CD14-positive monocyte (primary cell): ENCODE measurements at regions not wholly inside any gene's neighbourhood (a gene's known extent, or its start where the extent isn't known, plus 50 kb on each side); places are given as distances from the start of the nearest gene placed in this dataset.

Experiments used
- DNase-seq, 3 donors: peaks; one replicate each; pipeline ENCODE4 v3.0.0-alpha.2; 2011 to 2022
- H2AFZ ChIP-seq: 2 replicates; pipeline ENCODE4 v1.6.0; 2012; ENCODE audit warnings: mild to moderate bottlenecking, low read depth, low read length, inconsistent platforms; ENCODE audit not compliant: insufficient read depth, poor library complexity, severe bottlenecking
- H3K27ac ChIP-seq, 2 donors: 1 replicate in 1 of 2; 2 replicates in 1 of 2; pipeline ENCODE4 v1.5.1; 2012 to 2013; ENCODE audit warnings: low read length in 2 of 2, control low read depth in 1 of 2, inconsistent platforms in 1 of 2, low read depth in 1 of 2, mild to moderate bottlenecking in 1 of 2
- H3K27me3 ChIP-seq, 2 donors: one replicate each; pipeline versions ENCODE4 v1.6.0 to v1.6.1; 2011 to 2013; ENCODE audit warnings: low read length in 2 of 2; ENCODE audit not compliant: control insufficient read depth in 2 of 2, insufficient read depth in 2 of 2
- H3K36me3 ChIP-seq, 2 donors: replicated peaks in 1 of 2; 1 replicate in 1 of 2; 2 replicates in 1 of 2; pipeline versions ENCODE4 v1.5.1 to v1.6.1; 2012 to 2013; ENCODE audit warnings: low read length in 2 of 2, control low read depth in 1 of 2, inconsistent platforms in 1 of 2, mild to moderate bottlenecking in 1 of 2; ENCODE audit not compliant: insufficient read depth in 2 of 2, control insufficient read depth in 1 of 2
- H3K4me1 ChIP-seq, 2 donors: 1 replicate in 1 of 2; 2 replicates in 1 of 2; pipeline versions ENCODE4 v1.5.1 to v1.6.1; 2012 to 2013; ENCODE audit warnings: low read length in 2 of 2, control low read depth in 1 of 2, inconsistent platforms in 1 of 2, mild to moderate bottlenecking in 1 of 2, moderate library complexity in 1 of 2; ENCODE audit not compliant: insufficient read depth in 2 of 2, control insufficient read depth in 1 of 2
- H3K4me2 ChIP-seq: replicated peaks from 2 replicates; pipeline ENCODE3; 2012; ENCODE audit warnings: low read length, moderate library complexity, mild to moderate bottlenecking; ENCODE audit not compliant: poor library complexity, severe bottlenecking; ENCODE audit errors: extremely low read depth
- H3K4me3 ChIP-seq, 3 experiments: fragments of 200-600 bp in 1 of 3; sonication (generic) in 1 of 3; replicated peaks in 1 of 3; 1 replicate in 2 of 3; 2 replicates in 1 of 3; pipeline ENCODE4 v1.5.1; 2011 to 2013; ENCODE audit warnings: low read length in 3 of 3, mild to moderate bottlenecking in 3 of 3, control low read depth in 2 of 3, low read depth in 2 of 3, inconsistent platforms in 1 of 3, moderate library complexity in 1 of 3
- H3K79me2 ChIP-seq: 2 replicates; pipeline ENCODE4 v1.6.0; 2012; ENCODE audit warnings: mild to moderate bottlenecking, control low read depth, inconsistent platforms, low read length, moderate library complexity; ENCODE audit not compliant: insufficient read depth
- H3K9ac ChIP-seq: 2 replicates; pipeline ENCODE4 v1.6.0; 2017; ENCODE audit warnings: low read length, mild to moderate bottlenecking; ENCODE audit not compliant: insufficient read depth, poor library complexity, severe bottlenecking
- H3K9me3 ChIP-seq, 2 donors: replicated peaks in 1 of 2; 1 replicate in 1 of 2; 2 replicates in 1 of 2; pipeline versions ENCODE4 v1.5.1 to v1.6.1; 2012 to 2013; ENCODE audit warnings: low read length in 2 of 2, control low read depth in 1 of 2; ENCODE audit not compliant: control insufficient read depth in 1 of 2, insufficient read depth in 1 of 2
- H4K20me1 ChIP-seq: 2 replicates; pipeline ENCODE4 v1.6.0; 2012; ENCODE audit warnings: mild to moderate bottlenecking, low read length, control low read depth, moderate library complexity; ENCODE audit not compliant: insufficient read depth
- H3K27ac Mint-ChIP-seq, 7 donors: one replicate each; pipeline ENCODE4 v1.8.0; 2020; ENCODE audit warnings: mild to moderate bottlenecking in 7 of 7, mixed read lengths in 7 of 7, moderate library complexity in 6 of 7, inconsistent platforms in 2 of 7
- H3K27me3 Mint-ChIP-seq, 3 donors: one replicate each; pipeline ENCODE4 v1.8.0; 2021 to 2022; ENCODE audit warnings: low read depth in 3 of 3, mild to moderate bottlenecking in 3 of 3, mixed read lengths in 3 of 3, moderate library complexity in 3 of 3, inconsistent platforms in 1 of 3
- H3K36me3 Mint-ChIP-seq, 2 donors: one replicate each; pipeline ENCODE4 v1.8.0; 2020; ENCODE audit warnings: mixed read lengths in 2 of 2, inconsistent platforms in 1 of 2, mild to moderate bottlenecking in 1 of 2
- H3K4me1 Mint-ChIP-seq: one replicate; pipeline ENCODE4 v1.8.0; 2020; ENCODE audit warnings: mild to moderate bottlenecking, mixed read lengths
- H3K4me3 Mint-ChIP-seq, 2 donors: one replicate each; pipeline ENCODE4 v1.8.0; 2020; ENCODE audit warnings: mild to moderate bottlenecking in 2 of 2, mixed read lengths in 2 of 2, moderate library complexity in 1 of 2
- H3K9me3 Mint-ChIP-seq, 7 donors: one replicate each; pipeline ENCODE4 v1.8.0; 2020 to 2022; ENCODE audit warnings: mixed read lengths in 7 of 7, mild to moderate bottlenecking in 6 of 7, moderate library complexity in 6 of 7, inconsistent platforms in 2 of 7
- WGBS: methylation state at CpG from one replicate; pipeline ENCODE4 v1.1.5; 2013; ENCODE audit warnings: missing lambda C conversion rate; ENCODE audit not compliant: insufficient coverage; 5-methylcytosine and 5-hydroxymethylcytosine counted together
- intact Hi-C, 2 donors: fragments of 100-400 bp; cut with micrococcal nuclease; formaldehyde crosslinking; loops; one replicate each; pipeline versions ENCODE4 v1.15.0 to v1.15.1; 2023
- TF ChIP-seq, protein P1 (sequence below): fragments of 200-600 bp; IDR thresholded peaks from one replicate; pipeline ENCODE4 v1.8.0; 2022; ENCODE audit warnings: antibody characterized with exemption, mild to moderate bottlenecking

DNA sequence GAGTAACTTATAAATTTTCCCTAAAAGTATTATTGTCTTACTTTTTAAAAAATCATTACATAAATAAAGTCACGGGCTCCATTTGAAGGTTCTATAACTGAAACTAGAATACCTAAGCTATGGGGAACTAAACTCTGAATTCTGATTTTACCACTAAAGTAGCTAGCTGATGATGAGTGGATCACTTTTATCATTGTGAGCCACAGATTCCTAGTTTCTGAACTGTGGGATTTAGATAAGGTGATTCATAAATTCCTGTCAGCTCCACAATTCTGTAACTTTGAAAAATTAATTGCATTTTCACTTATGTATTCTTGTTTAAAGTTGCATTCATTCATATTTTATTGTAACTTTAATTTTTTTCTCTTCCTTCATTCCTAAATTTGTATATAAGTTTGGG is 540.9 kb downstream of the GBA3 start:
- H2AFZ ChIP-seq, result no peak overlapping the region
- no peak overlapping the region for H3K9ac ChIP-seq
- no peaks in the 10 kb centered on the region for H3K27me3 ChIP-seq
- H3K27me3 Mint-ChIP-seq, result no peaks in the 10 kb centered on the region
- TF ChIP-seq, protein P1, sequence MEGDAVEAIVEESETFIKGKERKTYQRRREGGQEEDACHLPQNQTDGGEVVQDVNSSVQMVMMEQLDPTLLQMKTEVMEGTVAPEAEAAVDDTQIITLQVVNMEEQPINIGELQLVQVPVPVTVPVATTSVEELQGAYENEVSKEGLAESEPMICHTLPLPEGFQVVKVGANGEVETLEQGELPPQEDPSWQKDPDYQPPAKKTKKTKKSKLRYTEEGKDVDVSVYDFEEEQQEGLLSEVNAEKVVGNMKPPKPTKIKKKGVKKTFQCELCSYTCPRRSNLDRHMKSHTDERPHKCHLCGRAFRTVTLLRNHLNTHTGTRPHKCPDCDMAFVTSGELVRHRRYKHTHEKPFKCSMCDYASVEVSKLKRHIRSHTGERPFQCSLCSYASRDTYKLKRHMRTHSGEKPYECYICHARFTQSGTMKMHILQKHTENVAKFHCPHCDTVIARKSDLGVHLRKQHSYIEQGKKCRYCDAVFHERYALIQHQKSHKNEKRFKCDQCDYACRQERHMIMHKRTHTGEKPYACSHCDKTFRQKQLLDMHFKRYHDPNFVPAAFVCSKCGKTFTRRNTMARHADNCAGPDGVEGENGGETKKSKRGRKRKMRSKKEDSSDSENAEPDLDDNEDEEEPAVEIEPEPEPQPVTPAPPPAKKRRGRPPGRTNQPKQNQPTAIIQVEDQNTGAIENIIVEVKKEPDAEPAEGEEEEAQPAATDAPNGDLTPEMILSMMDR, result no peak
- intact Hi-C loops, result no loop called here
- no peaks in the 10 kb centered on the region for H3K9me3 ChIP-seq
- no peaks in the 10 kb centered on the region for H3K79me2 ChIP-seq
- WGBS, result no CpG with 5 or more reads among the region's 1 CpG
- H3K36me3 Mint-ChIP-seq, result no peaks in the 10 kb centered on the region
- no peak overlapping the region for H3K27ac ChIP-seq
- no peaks in the 10 kb centered on the region for H4K20me1 ChIP-seq
- no peaks in the 10 kb centered on the region for H3K36me3 ChIP-seq
- H3K4me2 ChIP-seq, result no peak overlapping the region
- H3K4me3 ChIP-seq, result no peak overlapping the region
- DNase-seq, result no peak
- no peaks in the 10 kb centered on the region for H3K4me1 ChIP-seq
- H3K9me3 Mint-ChIP-seq, result no peaks in the 10 kb centered on the region
- H3K4me1 Mint-ChIP-seq, result no peaks in the 10 kb centered on the region
- no peak overlapping the region for H3K27ac Mint-ChIP-seq
- H3K4me3 Mint-ChIP-seq, result no peak overlapping the region

DNA sequence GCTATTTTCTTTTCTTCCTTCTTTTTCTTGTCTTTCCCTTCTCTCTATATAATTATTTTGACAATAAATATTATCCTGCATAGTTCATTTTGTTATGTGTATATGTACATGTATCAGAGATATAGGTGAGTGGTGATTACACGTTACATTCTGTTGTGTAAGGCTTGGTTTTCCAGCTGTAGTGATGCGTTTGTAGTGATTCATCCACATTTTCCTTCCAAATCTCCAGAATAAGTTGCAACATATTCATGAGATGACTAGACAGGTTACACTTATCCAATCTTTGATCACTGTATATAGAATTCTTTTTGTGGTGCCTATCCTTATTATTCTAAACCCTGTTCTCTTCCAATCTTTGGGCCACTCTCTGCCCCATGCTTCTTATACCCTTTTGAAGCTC is 540.2 kb downstream of the GBA3 start:
- Mint-ChIP-seq H3K36me3 (no peaks in the 10 kb centered on the region), H3K4me3 (no peak overlapping the region), H3K9me3 (no peaks in the 10 kb centered on the region), H3K27ac (no peak overlapping the region), H3K27me3 (no peaks in the 10 kb centered on the region), H3K4me1 (no peaks in the 10 kb centered on the region)
- WGBS, result no CpG with 5 or more reads among the region's 2 CpGs
- Histone ChIP-seq H3K36me3 (no peaks in the 10 kb centered on the region), H3K79me2 (no peaks in the 10 kb centered on the region), H3K9me3 (no peaks in the 10 kb centered on the region), H3K27ac (no peak overlapping the region), H4K20me1 (no peaks in the 10 kb centered on the region), H3K4me2 (no peak overlapping the region), H3K4me1 (no peaks in the 10 kb centered on the region), H2AFZ (no peak overlapping the region), H3K9ac (no peak overlapping the region), H3K4me3 (no peak overlapping the region), H3K27me3 (no peaks in the 10 kb centered on the region)
- no peak for DNase-seq
- TF ChIP-seq, protein P1, result no peak
- intact Hi-C loops, result no loop called here
